ENCODE measurements at regions not wholly inside any gene's neighbourhood (a gene's known extent, or its start where the extent isn't known, plus 50 kb on each side); places are given as distances from the start of the nearest gene placed in this dataset.

- TF ChIP-seq, protein P1, sequence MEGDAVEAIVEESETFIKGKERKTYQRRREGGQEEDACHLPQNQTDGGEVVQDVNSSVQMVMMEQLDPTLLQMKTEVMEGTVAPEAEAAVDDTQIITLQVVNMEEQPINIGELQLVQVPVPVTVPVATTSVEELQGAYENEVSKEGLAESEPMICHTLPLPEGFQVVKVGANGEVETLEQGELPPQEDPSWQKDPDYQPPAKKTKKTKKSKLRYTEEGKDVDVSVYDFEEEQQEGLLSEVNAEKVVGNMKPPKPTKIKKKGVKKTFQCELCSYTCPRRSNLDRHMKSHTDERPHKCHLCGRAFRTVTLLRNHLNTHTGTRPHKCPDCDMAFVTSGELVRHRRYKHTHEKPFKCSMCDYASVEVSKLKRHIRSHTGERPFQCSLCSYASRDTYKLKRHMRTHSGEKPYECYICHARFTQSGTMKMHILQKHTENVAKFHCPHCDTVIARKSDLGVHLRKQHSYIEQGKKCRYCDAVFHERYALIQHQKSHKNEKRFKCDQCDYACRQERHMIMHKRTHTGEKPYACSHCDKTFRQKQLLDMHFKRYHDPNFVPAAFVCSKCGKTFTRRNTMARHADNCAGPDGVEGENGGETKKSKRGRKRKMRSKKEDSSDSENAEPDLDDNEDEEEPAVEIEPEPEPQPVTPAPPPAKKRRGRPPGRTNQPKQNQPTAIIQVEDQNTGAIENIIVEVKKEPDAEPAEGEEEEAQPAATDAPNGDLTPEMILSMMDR (IDR thresholded peaks at IDR 0.05; ENCODE audit: low read length): no peak
- no peak for TF ChIP-seq EZH2 (IDR thresholded peaks at IDR 0.05; ENCODE audit: borderline replicate concordance, low read length)
Measured at GRCh38 chr3:144160627-144161026, 189.0 kb downstream of the DIPK2A start.
